NT2/D1 (cell line): ENCODE measurements at regions not wholly inside any gene's neighbourhood (a gene's known extent, or its start where the extent isn't known, plus 50 kb on each side); places are given as distances from the start of the nearest gene placed in this dataset.

Experiments used
- SUZ12 ChIP-seq: IDR thresholded peaks from 2 replicates; pipeline ENCODE4 v1.6.1; 2011; ENCODE audit not compliant: insufficient read length, insufficient read depth; ENCODE audit errors: extremely low read depth
- YY1 ChIP-seq: IDR thresholded peaks from 2 replicates; pipeline ENCODE4 v1.6.1; 2011; ENCODE audit not compliant: insufficient read length, insufficient read depth
- ZNF274 ChIP-seq: IDR thresholded peaks from 2 replicates; pipeline ENCODE4 v1.6.1; 2011; ENCODE audit warnings: mild to moderate bottlenecking, low read depth, low read length

GRCh38 chr6:12601881-12602280 is 114.7 kb upstream of the PHACTR1 start:
- TF ChIP-seq SUZ12, result no peak
- TF ChIP-seq YY1, result no peak
- no peak for TF ChIP-seq ZNF274
